IMR-90 (cell line): ENCODE measurements at regions not wholly inside any gene's neighbourhood (a gene's known extent, or its start where the extent isn't known, plus 50 kb on each side); places are given as distances from the start of the nearest gene placed in this dataset.

ENCODE experiments used
- ATAC-seq: fragments of 200-7000 bp; cut with Tn5 transposase; 2 replicates; pipeline ENCODE4 v1.9.1; 2020; ENCODE audit warnings: low read depth, mild to moderate bottlenecking, moderate library complexity
- BruUV-seq: library from RNA; stranded (reverse); fragments of 400-500 nt; replicated peaks from 2 replicates; lab custom pipeline; 2021; lab: Mats Ljungman, UMichigan
- CTCF ChIA-PET: fragments of 300-600 bp; formaldehyde crosslinking; extraction: SDS; loops from one replicate; lab custom pipeline; 2021; ENCODE audit warnings: antibody characterized with exemption; lab: Yijun Ruan, JAX
- POLR2A ChIA-PET: fragments of 300-600 bp; sonication (Branson Sonifier 250); formaldehyde crosslinking; loops from one replicate; lab custom pipeline; 2022; ENCODE audit warnings: antibody characterized with exemption; ENCODE audit not compliant: unreplicated experiment; lab: Charles Lee
- DNase-seq: peaks from one replicate; pipeline ENCODE4 v3.0.0; 2013
- H2AFZ ChIP-seq: replicated peaks from 2 replicates; pipeline ENCODE3; 2013; ENCODE audit warnings: low read length, mild to moderate bottlenecking; ENCODE audit not compliant: poor library complexity
- H2AK5ac ChIP-seq: 2 replicates; pipeline ENCODE4 v1.6.1; 2013; ENCODE audit warnings: low read depth, low read length, inconsistent platforms
- H2AK9ac ChIP-seq: replicated peaks from 2 replicates; pipeline ENCODE3; 2013; ENCODE audit warnings: mild to moderate bottlenecking, low read depth, low read length, moderate library complexity; ENCODE audit not compliant: poor library complexity
- H2BK120ac ChIP-seq: 2 replicates; pipeline ENCODE4 v1.6.1; 2013; ENCODE audit warnings: low read depth, low read length, inconsistent platforms
- H2BK15ac ChIP-seq: 3 replicates; pipeline ENCODE4 v1.6.1; 2013; ENCODE audit warnings: low read depth, low read length, inconsistent platforms
- H2BK20ac ChIP-seq: 2 replicates; pipeline ENCODE4 v1.6.1; 2013; ENCODE audit warnings: low read depth, mild to moderate bottlenecking, inconsistent platforms, low read length, moderate library complexity
- H2BK5ac ChIP-seq: 2 replicates; pipeline ENCODE4 v1.6.1; 2013; ENCODE audit warnings: mild to moderate bottlenecking, low read depth, low read length, inconsistent platforms; ENCODE audit not compliant: poor library complexity, severe bottlenecking
- H3K14ac ChIP-seq: replicated peaks from 2 replicates; pipeline ENCODE4 v1.6.1; 2013; ENCODE audit warnings: low read depth, low read length, inconsistent platforms
- H3K18ac ChIP-seq: 2 replicates; pipeline ENCODE4 v1.6.1; 2013; ENCODE audit warnings: low read depth, low read length, control low read depth
- H3K23ac ChIP-seq: 2 replicates; pipeline ENCODE4 v1.6.1; 2013; ENCODE audit warnings: low read depth, low read length, inconsistent platforms
- H3K27ac ChIP-seq: 2 replicates; pipeline ENCODE4 v1.5.1; 2013; ENCODE audit warnings: mild to moderate bottlenecking, control low read depth, low read length; ENCODE audit not compliant: insufficient read depth
- H3K27me3 ChIP-seq: 2 replicates; pipeline ENCODE4 v1.6.1; 2013; ENCODE audit warnings: low read length; ENCODE audit not compliant: control insufficient read depth, insufficient read depth
- H3K36me3 ChIP-seq: 2 replicates; pipeline ENCODE4 v1.6.1; 2013; ENCODE audit warnings: low read length, mixed read lengths; ENCODE audit not compliant: control insufficient read depth, insufficient read depth
- H3K4ac ChIP-seq: 2 replicates; pipeline ENCODE4 v1.6.1; 2013; ENCODE audit warnings: low read depth, low read length, inconsistent platforms
- H3K4me1 ChIP-seq: 2 replicates; pipeline ENCODE4 v1.6.1; 2013; ENCODE audit warnings: low read length, mixed read lengths; ENCODE audit not compliant: control insufficient read depth, insufficient read depth
- H3K4me2 ChIP-seq: 2 replicates; pipeline ENCODE4 v1.6.1; 2013; ENCODE audit warnings: low read depth, mild to moderate bottlenecking, control low read depth, low read length, moderate library complexity
- H3K4me3 ChIP-seq: 2 replicates; pipeline ENCODE4 v1.5.1; 2013; ENCODE audit warnings: low read depth, mild to moderate bottlenecking, control low read depth, low read length, moderate library complexity; ENCODE audit not compliant: insufficient read depth
- H3K56ac ChIP-seq: 2 replicates; pipeline ENCODE4 v1.6.1; 2013; ENCODE audit warnings: low read length, inconsistent platforms; ENCODE audit not compliant: insufficient read depth; ENCODE audit errors: extremely low read depth
- H3K79me1 ChIP-seq, 2 experiments: 2 replicates each; pipeline ENCODE4 v1.6.1; 2013; ENCODE audit warnings: low read length in 2 of 2, inconsistent platforms in 1 of 2, low read depth in 1 of 2
- H3K9ac ChIP-seq: 2 replicates; pipeline ENCODE4 v1.6.1; 2013; ENCODE audit warnings: low read depth, low read length, control low read depth
- H3K9me1 ChIP-seq: 2 replicates; pipeline ENCODE4 v1.6.1; 2013; ENCODE audit warnings: low read length, inconsistent platforms; ENCODE audit not compliant: insufficient read depth
- H3K9me3 ChIP-seq: 2 replicates; pipeline ENCODE4 v1.6.1; 2013; ENCODE audit warnings: low read length; ENCODE audit not compliant: control insufficient read depth, insufficient read depth
- H4K20me1 ChIP-seq: 2 replicates; pipeline ENCODE4 v1.6.1; 2013; ENCODE audit warnings: low read length, inconsistent platforms; ENCODE audit not compliant: insufficient read depth
- H4K5ac ChIP-seq: 2 replicates; pipeline ENCODE4 v1.6.1; 2013; ENCODE audit warnings: mild to moderate bottlenecking, low read depth, low read length, control low read depth
- H4K8ac ChIP-seq, 2 experiments: 2 replicates each; pipeline ENCODE4 v1.6.1; 2013; ENCODE audit warnings: low read depth in 2 of 2, low read length in 2 of 2, control low read depth in 1 of 2, inconsistent platforms in 1 of 2
- H4K91ac ChIP-seq: 2 replicates; pipeline ENCODE4 v1.6.1; 2013; ENCODE audit warnings: low read depth, low read length, inconsistent platforms; ENCODE audit not compliant: insufficient read depth
- BHLHE40 ChIP-seq: fragments of 150-350 bp; IDR thresholded peaks from 2 replicates; pipeline ENCODE4 v1.6.1; 2016; ENCODE audit warnings: mild to moderate bottlenecking, low read depth, low read length
- CEBPB ChIP-seq: IDR thresholded peaks from 2 replicates; pipeline ENCODE4 v1.6.1; 2012; ENCODE audit warnings: low read depth, low read length, improper control_type of control experiment
- CHD1 ChIP-seq: IDR thresholded peaks from 2 replicates; pipeline ENCODE4 v1.6.1; 2012; ENCODE audit warnings: low read depth, low read length, improper control_type of control experiment
- CTCF ChIP-seq: conservative IDR thresholded peaks from 2 replicates; pipeline ENCODE4 v1.5.1; 2012; ENCODE audit warnings: mild to moderate bottlenecking, low read depth, low read length, improper control_type of control experiment
- FOS ChIP-seq: fragments of 150-350 bp; IDR thresholded peaks from 2 replicates; pipeline ENCODE4 v1.6.1; 2016; ENCODE audit warnings: low read depth, low read length
- MAFK ChIP-seq: IDR thresholded peaks from 2 replicates; pipeline ENCODE4 v1.6.1; 2012; ENCODE audit warnings: low read depth, low read length, improper control_type of control experiment
- MAZ ChIP-seq: IDR thresholded peaks from 2 replicates; pipeline ENCODE4 v1.6.1; 2012; ENCODE audit warnings: low read depth, mild to moderate bottlenecking, low read length, improper control_type of control experiment, moderate library complexity, borderline replicate concordance
- MXI1 ChIP-seq: IDR thresholded peaks from 2 replicates; pipeline ENCODE4 v1.6.1; 2012; ENCODE audit warnings: low read depth, mild to moderate bottlenecking, low read length, moderate library complexity, borderline replicate concordance
- NFE2L2 ChIP-seq: fragments of 150-350 bp; IDR thresholded peaks from 2 replicates; pipeline ENCODE4 v1.6.1; 2016; ENCODE audit warnings: low read depth, mild to moderate bottlenecking, low read length
- POLR2A ChIP-seq: IDR thresholded peaks from 2 replicates; pipeline ENCODE4 v1.6.1; 2012; ENCODE audit warnings: mild to moderate bottlenecking, low read depth, low read length
- RAD21 ChIP-seq: IDR thresholded peaks from 2 replicates; pipeline ENCODE4 v1.6.1; 2012; ENCODE audit warnings: low read length, improper control_type of control experiment
- RCOR1 ChIP-seq: IDR thresholded peaks from 2 replicates; pipeline ENCODE4 v1.6.1; 2012; ENCODE audit warnings: mild to moderate bottlenecking, low read length, improper control_type of control experiment; ENCODE audit not compliant: insufficient replicate concordance
- RFX5 ChIP-seq: IDR thresholded peaks from 2 replicates; pipeline ENCODE4 v1.8.0; 2012; ENCODE audit warnings: low read depth, mild to moderate bottlenecking, low read length, moderate library complexity
- SMC3 ChIP-seq: fragments of 150-350 bp; IDR thresholded peaks from 2 replicates; pipeline ENCODE4 v1.6.1; 2016; ENCODE audit warnings: low read depth, mild to moderate bottlenecking, antibody characterized with exemption, low read length, moderate library complexity
- WGBS, 2 experiments: methylation state at CpG; one replicate each; pipeline versions ENCODE4 v1.1.5 to v1.1.7; 2013; ENCODE audit warnings: missing lambda C conversion rate in 2 of 2; ENCODE audit not compliant: insufficient read length in 1 of 2; ENCODE audit errors: extremely low coverage in 2 of 2; 5-methylcytosine and 5-hydroxymethylcytosine counted together
- dilution Hi-C: fragments of 300-500 bp; cut with HindIII; formaldehyde crosslinking; loops from one replicate; pipeline ENCODE4 v1.14.3; 2018; ENCODE audit warnings: low sequenced_read_pairs; ENCODE audit not compliant: unreplicated experiment
- in situ Hi-C: fragments of 300-500 bp; cut with MboI; formaldehyde crosslinking; loops from 3 replicates; pipeline ENCODE4 v1.14.3; 2019; ENCODE audit warnings: low sequenced_read_pairs, inconsistent platforms, mixed read lengths
- intact Hi-C: fragments of 100-400 bp; cut with micrococcal nuclease; formaldehyde crosslinking; loops from 2 replicates; pipeline ENCODE4 v1.10.0; 2022
- TF ChIP-seq, protein P1 (sequence below): fragments of 150-350 bp; IDR thresholded peaks from 2 replicates; pipeline ENCODE4 v1.6.1; 2016; ENCODE audit warnings: low read depth, mild to moderate bottlenecking, low read length, moderate library complexity, borderline replicate concordance
- TF ChIP-seq, protein P2 (sequence below): fragments of 150-350 bp; IDR thresholded peaks from 2 replicates; pipeline ENCODE4 v1.6.1; 2017; ENCODE audit warnings: mild to moderate bottlenecking, antibody characterized with exemption, low read length, low read depth

GRCh38 chr2:59427980-59428379, 1125.5 kb downstream of the BCL11A start:
- dilution Hi-C loops: no loop called here
- ATAC-seq: no peak
- H2BK120ac ChIP-seq: no peak overlapping the region
- no peak overlapping the region for H3K4me3 ChIP-seq
- no peak for DNase-seq
- POLR2A ChIA-PET: no interaction called here
- no peaks in the 10 kb centered on the region for H3K36me3 ChIP-seq
- H4K20me1 ChIP-seq: no peaks in the 10 kb centered on the region
- H2BK15ac ChIP-seq: no peak overlapping the region
- no peaks in the 10 kb centered on the region for H3K27me3 ChIP-seq
- H2AK5ac ChIP-seq: no peak overlapping the region
- no peak overlapping the region for H3K23ac ChIP-seq
- no CpG with 5 or more reads among the region's 1 CpG for WGBS, 2 experiments
- CTCF ChIA-PET: no interaction called here
- TF ChIP-seq MAZ (no peak), MAFK (no peak), RAD21 (no peak), RCOR1 (no peak), FOS (no peak), POLR2A (no peak), RFX5 (no peak), MXI1 (no peak), SMC3 (no peak), CTCF (no peak), CEBPB (no peak), CHD1 (no peak), NFE2L2 (no peak), BHLHE40 (no peak)
- TF ChIP-seq, protein P1, sequence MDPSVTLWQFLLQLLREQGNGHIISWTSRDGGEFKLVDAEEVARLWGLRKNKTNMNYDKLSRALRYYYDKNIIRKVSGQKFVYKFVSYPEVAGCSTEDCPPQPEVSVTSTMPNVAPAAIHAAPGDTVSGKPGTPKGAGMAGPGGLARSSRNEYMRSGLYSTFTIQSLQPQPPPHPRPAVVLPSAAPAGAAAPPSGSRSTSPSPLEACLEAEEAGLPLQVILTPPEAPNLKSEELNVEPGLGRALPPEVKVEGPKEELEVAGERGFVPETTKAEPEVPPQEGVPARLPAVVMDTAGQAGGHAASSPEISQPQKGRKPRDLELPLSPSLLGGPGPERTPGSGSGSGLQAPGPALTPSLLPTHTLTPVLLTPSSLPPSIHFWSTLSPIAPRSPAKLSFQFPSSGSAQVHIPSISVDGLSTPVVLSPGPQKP: no peak
- TF ChIP-seq, protein P2, sequence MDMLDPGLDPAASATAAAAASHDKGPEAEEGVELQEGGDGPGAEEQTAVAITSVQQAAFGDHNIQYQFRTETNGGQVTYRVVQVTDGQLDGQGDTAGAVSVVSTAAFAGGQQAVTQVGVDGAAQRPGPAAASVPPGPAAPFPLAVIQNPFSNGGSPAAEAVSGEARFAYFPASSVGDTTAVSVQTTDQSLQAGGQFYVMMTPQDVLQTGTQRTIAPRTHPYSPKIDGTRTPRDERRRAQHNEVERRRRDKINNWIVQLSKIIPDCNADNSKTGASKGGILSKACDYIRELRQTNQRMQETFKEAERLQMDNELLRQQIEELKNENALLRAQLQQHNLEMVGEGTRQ: no peak
- H4K91ac ChIP-seq: no peak overlapping the region
- no peak overlapping the region for H3K27ac ChIP-seq
- no peak overlapping the region for H3K4me2 ChIP-seq
- H3K4ac ChIP-seq: no peak overlapping the region
- no peaks in the 10 kb centered on the region for H3K4me1 ChIP-seq
- no peaks in the 10 kb centered on the region for H3K79me1 ChIP-seq
- H2BK5ac ChIP-seq: no peak overlapping the region
- no peak overlapping the region for H2AFZ ChIP-seq
- H2AK9ac ChIP-seq: no peak overlapping the region
- intact Hi-C loops: no loop called here
- H3K9me1 ChIP-seq: no peaks in the 10 kb centered on the region
- no peak overlapping the region for H3K14ac ChIP-seq
- no peak overlapping the region for H4K5ac ChIP-seq
- H3K56ac ChIP-seq: no peak overlapping the region
- no peak overlapping the region for H3K9ac ChIP-seq
- no TSS peak for BruUV-seq
- no peak overlapping the region for H3K18ac ChIP-seq
- no peak overlapping the region for H4K8ac ChIP-seq
- in situ Hi-C loops: no loop called here
- no peak overlapping the region for H2BK20ac ChIP-seq
- peaks cover 9% of the 10 kb centered on the region for H3K9me3 ChIP-seq
